A673 (cell line): ENCODE measurements at regions not wholly inside any gene's neighbourhood (a gene's known extent, or its start where the extent isn't known, plus 50 kb on each side); places are given as distances from the start of the nearest gene placed in this dataset.

Experiments used
- CTCF ChIP-seq: fragments of 300-800, 200-600 bp; sonication (generic); conservative IDR thresholded peaks from 2 replicates; pipeline ENCODE4 v1.5.1; 2017; ENCODE audit warnings: low read depth, mild to moderate bottlenecking, antibody characterized with exemption, low read length, moderate library complexity, mixed read lengths
- EZH2 ChIP-seq: fragments of 200-600 bp; sonication (generic); IDR thresholded peaks from 2 replicates; pipeline ENCODE4 v1.6.1; 2017; ENCODE audit warnings: borderline replicate concordance, low read depth, mild to moderate bottlenecking, mixed read lengths, antibody characterized with exemption, low read length; ENCODE audit not compliant: poor library complexity, severe bottlenecking

DNA sequence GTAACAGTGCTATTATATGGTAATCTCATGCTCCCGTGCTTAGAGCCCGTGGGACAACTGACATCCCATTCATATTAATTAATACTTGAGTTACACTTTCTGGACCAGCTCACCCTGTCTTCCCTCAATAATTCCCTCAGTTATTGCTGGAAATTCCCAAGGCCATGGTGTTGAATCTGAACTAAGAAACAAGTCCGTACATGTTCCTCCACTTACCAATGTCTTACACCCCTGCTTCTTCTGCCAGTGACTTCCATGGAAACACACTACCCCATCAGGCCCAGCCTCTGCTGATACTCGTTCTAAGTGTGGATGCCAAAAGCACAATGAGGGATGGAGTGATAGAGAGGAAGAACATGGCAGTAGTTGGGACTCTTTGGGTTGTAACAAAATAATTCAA lies 193.7 kb downstream of the RND3 start:
- TF ChIP-seq CTCF (no peak), EZH2 (no peak)
